ENCODE measurements at regions not wholly inside any gene's neighbourhood (a gene's known extent, or its start where the extent isn't known, plus 50 kb on each side); places are given as distances from the start of the nearest gene placed in this dataset.

GRCh38 chr21:35886887-35887286 lies 173.4 kb downstream of the SETD4 start:
- no peak overlapping the region for H3K27ac Mint-ChIP-seq
- ChIA-PET POLR2A (no interaction called here), CTCF (no interaction called here)
- no peaks in the 10 kb centered on the region for H3K4me1 Mint-ChIP-seq (ENCODE audit: low read depth)
- no peaks in the 10 kb centered on the region for H3K9me3 Mint-ChIP-seq
- intact Hi-C loops (cut with micrococcal nuclease): no loop called here
- ATAC-seq (no peak), DNase-seq (no peak)
- H3K27me3 Mint-ChIP-seq: peaks cover 6% of the 10 kb centered on the region
- TF ChIP-seq CTCF (IDR thresholded peaks at IDR 0.05): no peak
- H3K4me3 Mint-ChIP-seq: no peak overlapping the region
- no peaks in the 10 kb centered on the region for H3K36me3 Mint-ChIP-seq (ENCODE audit: low read depth)

GRCh38 chr21:35885942-35886541 lies 174.3 kb downstream of the SETD4 start:
- no peak overlapping the region for H3K4me3 Mint-ChIP-seq
- ChIA-PET CTCF (no interaction called here), POLR2A (no interaction called here)
- no peak for TF ChIP-seq CTCF (IDR thresholded peaks at IDR 0.05)
- DNase-seq: no peak
- H3K27me3 Mint-ChIP-seq: peaks cover 8% of the 10 kb centered on the region
- no peaks in the 10 kb centered on the region for H3K36me3 Mint-ChIP-seq (ENCODE audit: low read depth)
- ATAC-seq: no peak
- intact Hi-C loops (cut with micrococcal nuclease): no loop called here
- no peaks in the 10 kb centered on the region for H3K9me3 Mint-ChIP-seq
- no peaks in the 10 kb centered on the region for H3K4me1 Mint-ChIP-seq (ENCODE audit: low read depth)
- H3K27ac Mint-ChIP-seq: no peak overlapping the region

- no peaks in the 10 kb centered on the region for H3K4me1 Mint-ChIP-seq (ENCODE audit: low read depth)
- CTCF ChIA-PET: no interaction called here
- TF ChIP-seq CTCF (IDR thresholded peaks at IDR 0.05): no peak
- H3K27me3 Mint-ChIP-seq: peaks cover 15% of the 10 kb centered on the region
- H3K36me3 Mint-ChIP-seq (ENCODE audit: low read depth): no peaks in the 10 kb centered on the region
- ATAC-seq (no peak), DNase-seq (no peak)
- H3K9me3 Mint-ChIP-seq: no peaks in the 10 kb centered on the region
- intact Hi-C loops (cut with micrococcal nuclease): no loop called here
- POLR2A ChIA-PET: no interaction called here
- no peak overlapping the region for H3K27ac Mint-ChIP-seq
- no peak overlapping the region for H3K4me3 Mint-ChIP-seq
Observed at GRCh38 chr21:35882791-35883240, 177.5 kb downstream of the SETD4 start.

GRCh38 chr21:35873441-35873840 lies 186.9 kb downstream of the SETD4 start:
- Mint-ChIP-seq H3K27ac (no peak overlapping the region), H3K9me3 (peaks cover 2% of the 10 kb centered on the region), H3K4me3 (no peak overlapping the region), H3K27me3 (peaks cover 16% of the 10 kb centered on the region), H3K4me1 (ENCODE audit: low read depth) (no peaks in the 10 kb centered on the region), H3K36me3 (ENCODE audit: low read depth) (no peaks in the 10 kb centered on the region)
- CTCF ChIA-PET: no interaction called here
- DNase-seq (no peak), ATAC-seq (no peak)
- TF ChIP-seq CTCF (IDR thresholded peaks at IDR 0.05): no peak
- intact Hi-C loops (cut with micrococcal nuclease): no loop called here
- POLR2A ChIA-PET: interaction anchor here (0.6 kb wide), 1 partner anchor 100 kb away, joined by 3 read pairs; no protein-coding TSS in a partner anchor

GRCh38 chr21:35871906-35872305 lies 188.4 kb downstream of the SETD4 start:
- peaks cover 11% of the 10 kb centered on the region for H3K27me3 Mint-ChIP-seq
- POLR2A ChIA-PET: no interaction called here
- no peak for ATAC-seq
- no peak overlapping the region for H3K4me3 Mint-ChIP-seq
- no peak for DNase-seq
- CTCF ChIA-PET: no interaction called here
- peaks cover 2% of the 10 kb centered on the region for H3K9me3 Mint-ChIP-seq
- intact Hi-C loops (cut with micrococcal nuclease): no loop called here
- no peaks in the 10 kb centered on the region for H3K4me1 Mint-ChIP-seq (ENCODE audit: low read depth)
- no peaks in the 10 kb centered on the region for H3K36me3 Mint-ChIP-seq (ENCODE audit: low read depth)
- no peak for TF ChIP-seq CTCF (IDR thresholded peaks at IDR 0.05)
- no peak overlapping the region for H3K27ac Mint-ChIP-seq

All from activated CD8-positive, alpha-beta T cell treated with anti-CD3 and anti-CD28 coated beads for 36 hours (primary cell).